ENCODE measurements at regions not wholly inside any gene's neighbourhood (a gene's known extent, or its start where the extent isn't known, plus 50 kb on each side); places are given as distances from the start of the nearest gene placed in this dataset.

- no peak for TF ChIP-seq TAF1 (IDR thresholded peaks at IDR 0.05; ENCODE audit: borderline replicate concordance, low read depth, low read length)
- TF ChIP-seq POLR2A (IDR thresholded peaks at IDR 0.05; ENCODE audit: low read depth, low read length) = no peak
These were observed 84.5 kb upstream of the IRS2 start for GRCh38 chr13:109870696-109871370.

Measured in GM12892 (cell line).